ENCODE measurements at regions not wholly inside any gene's neighbourhood (a gene's known extent, or its start where the extent isn't known, plus 50 kb on each side); places are given as distances from the start of the nearest gene placed in this dataset.

DNA sequence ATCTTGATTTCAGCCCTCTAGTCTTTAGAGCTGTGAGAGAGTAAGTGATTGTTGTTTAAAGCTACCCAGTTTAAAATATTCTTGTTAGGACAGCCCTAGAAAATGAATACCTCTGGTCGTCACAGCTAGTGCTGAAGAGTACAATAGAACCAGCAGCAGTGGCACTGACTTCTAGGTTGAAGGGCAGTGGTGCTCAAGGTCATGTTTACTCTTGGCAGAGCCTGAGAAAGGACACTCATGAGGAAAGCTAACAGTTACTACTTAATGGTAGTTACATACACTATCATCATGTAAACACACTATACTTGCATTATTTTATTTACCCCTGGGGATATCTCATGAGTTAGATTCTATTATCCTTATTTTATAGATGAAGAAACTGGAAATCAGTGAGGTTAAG is 323.0 kb downstream of the SH2D4B start:
- Mint-ChIP-seq H3K4me3 (ENCODE audit: unreplicated experiment) (no peak overlapping the region), H3K4me1 (ENCODE audit: unreplicated experiment) (no peaks in the 10 kb centered on the region), H3K36me3 (ENCODE audit: low read depth, unreplicated experiment) (no peaks in the 10 kb centered on the region), H3K9me3 (ENCODE audit: unreplicated experiment) (no peaks in the 10 kb centered on the region), H3K27ac (ENCODE audit: unreplicated experiment) (no peak overlapping the region), H3K27me3 (ENCODE audit: unreplicated experiment) (peaks cover 2% of the 10 kb centered on the region)
- no peak for TF ChIP-seq CTCF (IDR thresholded peaks at IDR 0.05; ENCODE audit: unreplicated experiment)
- DNase-seq (ENCODE audit: low spot score), result no peak

DNA sequence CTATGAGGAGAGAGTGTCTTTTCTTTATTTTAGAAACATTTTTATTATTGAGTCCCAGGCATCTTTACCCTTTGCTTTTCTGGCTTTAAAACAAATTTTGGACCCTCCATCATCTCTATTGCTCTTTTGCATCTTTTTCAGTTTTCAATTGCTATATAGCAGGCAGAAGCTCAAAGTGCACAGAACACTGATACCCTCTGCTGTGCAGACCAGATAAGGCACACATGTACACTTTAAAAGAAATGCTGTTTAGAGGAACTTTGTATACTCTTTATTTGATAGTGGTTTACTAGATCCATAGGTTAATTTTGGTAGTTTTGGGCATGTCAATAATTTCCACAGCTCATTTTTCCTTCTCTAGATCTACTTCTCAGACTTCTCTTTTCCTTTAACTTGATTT is 324.2 kb downstream of the SH2D4B start:
- Mint-ChIP-seq H3K9me3 (ENCODE audit: unreplicated experiment) (no peaks in the 10 kb centered on the region), H3K27ac (ENCODE audit: unreplicated experiment) (no peak overlapping the region), H3K27me3 (ENCODE audit: unreplicated experiment) (peaks cover 2% of the 10 kb centered on the region), H3K4me3 (ENCODE audit: unreplicated experiment) (no peak overlapping the region), H3K4me1 (ENCODE audit: unreplicated experiment) (no peaks in the 10 kb centered on the region), H3K36me3 (ENCODE audit: low read depth, unreplicated experiment) (no peaks in the 10 kb centered on the region)
- DNase-seq (ENCODE audit: low spot score), result no peak
- TF ChIP-seq CTCF (IDR thresholded peaks at IDR 0.05; ENCODE audit: unreplicated experiment), result no peak

DNA sequence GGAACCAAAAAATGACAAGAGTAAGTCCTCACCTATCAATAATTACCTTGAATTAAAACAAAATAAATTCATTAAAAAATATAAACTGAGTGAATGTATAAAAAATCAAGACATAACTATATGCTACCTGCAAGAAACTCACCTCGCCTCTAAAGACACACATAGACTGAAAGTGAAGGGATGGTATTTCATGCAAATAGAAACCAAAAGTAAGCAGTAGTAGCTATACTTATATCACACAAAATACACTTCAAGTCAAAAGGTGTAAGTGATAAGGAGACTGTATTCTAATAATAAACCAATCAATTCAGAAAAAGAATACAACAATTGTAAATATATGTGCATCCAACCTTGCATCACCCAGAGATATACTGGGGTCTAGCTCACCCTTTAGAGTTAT is 332.6 kb downstream of the SH2D4B start:
- DNase-seq (ENCODE audit: low spot score), result no peak
- H3K4me1 Mint-ChIP-seq (ENCODE audit: unreplicated experiment), result no peaks in the 10 kb centered on the region
- no peak for TF ChIP-seq CTCF (IDR thresholded peaks at IDR 0.05; ENCODE audit: unreplicated experiment)
- H3K4me3 Mint-ChIP-seq (ENCODE audit: unreplicated experiment), result no peak overlapping the region
- H3K36me3 Mint-ChIP-seq (ENCODE audit: low read depth, unreplicated experiment), result no peaks in the 10 kb centered on the region
- no peaks in the 10 kb centered on the region for H3K27me3 Mint-ChIP-seq (ENCODE audit: unreplicated experiment)
- no peaks in the 10 kb centered on the region for H3K9me3 Mint-ChIP-seq (ENCODE audit: unreplicated experiment)
- H3K27ac Mint-ChIP-seq (ENCODE audit: unreplicated experiment), result no peak overlapping the region

DNA sequence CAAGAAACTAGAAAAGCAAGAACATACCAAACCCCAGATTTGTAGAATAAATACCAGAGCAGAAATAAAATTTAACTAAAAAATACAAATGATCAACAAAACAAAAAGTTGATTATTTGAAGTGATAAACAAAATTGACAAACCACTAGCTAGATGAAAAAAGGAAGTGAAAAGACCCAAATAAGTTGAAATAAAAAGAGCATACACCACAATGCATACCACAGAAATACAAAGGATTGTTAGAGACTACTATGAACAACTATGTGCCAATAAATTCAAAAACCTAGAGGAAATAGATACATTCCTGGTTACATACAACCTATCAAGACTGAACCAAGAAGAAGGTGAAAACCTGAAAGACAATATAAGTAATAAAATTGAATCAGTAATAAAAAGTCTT is 333.4 kb downstream of the SH2D4B start:
- no peaks in the 10 kb centered on the region for H3K27me3 Mint-ChIP-seq (ENCODE audit: unreplicated experiment)
- no peak for TF ChIP-seq CTCF (IDR thresholded peaks at IDR 0.05; ENCODE audit: unreplicated experiment)
- no peaks in the 10 kb centered on the region for H3K9me3 Mint-ChIP-seq (ENCODE audit: unreplicated experiment)
- H3K4me3 Mint-ChIP-seq (ENCODE audit: unreplicated experiment), result no peak overlapping the region
- no peaks in the 10 kb centered on the region for H3K36me3 Mint-ChIP-seq (ENCODE audit: low read depth, unreplicated experiment)
- no peak for DNase-seq (ENCODE audit: low spot score)
- H3K4me1 Mint-ChIP-seq (ENCODE audit: unreplicated experiment), result no peaks in the 10 kb centered on the region
- no peak overlapping the region for H3K27ac Mint-ChIP-seq (ENCODE audit: unreplicated experiment)

GRCh38 chr10:80878330-80878729 is 340.6 kb downstream of the SH2D4B start:
- Mint-ChIP-seq H3K9me3 (ENCODE audit: unreplicated experiment) (no peaks in the 10 kb centered on the region), H3K36me3 (ENCODE audit: low read depth, unreplicated experiment) (peaks cover 4% of the 10 kb centered on the region), H3K4me3 (ENCODE audit: unreplicated experiment) (no peak overlapping the region)

More at GRCh38 chr10:80878330-80878729, 340.6 kb downstream of the SH2D4B start:
- H3K27me3 Mint-ChIP-seq (ENCODE audit: unreplicated experiment), result peaks cover 2% of the 10 kb centered on the region
- H3K4me1 Mint-ChIP-seq (ENCODE audit: unreplicated experiment), result no peaks in the 10 kb centered on the region
- H3K27ac Mint-ChIP-seq (ENCODE audit: unreplicated experiment), result no peak overlapping the region
- DNase-seq (ENCODE audit: low spot score), result no peak
- no peak for TF ChIP-seq CTCF (IDR thresholded peaks at IDR 0.05; ENCODE audit: unreplicated experiment)
